ENCODE measurements at regions not wholly inside any gene's neighbourhood (a gene's known extent, or its start where the extent isn't known, plus 50 kb on each side); places are given as distances from the start of the nearest gene placed in this dataset.

- no peak for TF ChIP-seq CTCF (IDR thresholded peaks at IDR 0.05; ENCODE audit: low read length)
- no peak for TF ChIP-seq EZH2 (optimal IDR thresholded peaks at IDR 0.05; ENCODE audit: low read depth, low read length)
Measured at GRCh38 chr5:10867389-10868303, 106.6 kb upstream of the DAP start.

All from MM.1S (cell line).